Stomach smooth muscle (tissue), 2 donors: ENCODE measurements at regions not wholly inside any gene's neighbourhood (a gene's known extent, or its start where the extent isn't known, plus 50 kb on each side); places are given as distances from the start of the nearest gene placed in this dataset.

Experiments used
- H3K27ac ChIP-seq: one replicate; pipeline ENCODE4 v1.7.0; 2013; ENCODE audit warnings: mild to moderate bottlenecking, low read length, inconsistent platforms
- H3K27me3 ChIP-seq, 2 donors: one replicate each; pipeline ENCODE4 v1.7.0; 2013; ENCODE audit warnings: low read length in 2 of 2; ENCODE audit not compliant: insufficient read depth in 2 of 2, control insufficient read depth in 1 of 2
- H3K36me3 ChIP-seq, 2 donors: one replicate each; pipeline ENCODE4 v1.7.0; 2013; ENCODE audit warnings: low read length in 2 of 2; ENCODE audit not compliant: control insufficient read depth in 2 of 2, insufficient read depth in 2 of 2
- H3K4me1 ChIP-seq: one replicate; pipeline ENCODE4 v1.7.0; 2013; ENCODE audit warnings: low read length; ENCODE audit not compliant: control insufficient read depth, insufficient read depth
- H3K4me3 ChIP-seq, 2 donors: one replicate each; pipeline ENCODE4 v1.7.0; 2013; ENCODE audit warnings: low read length in 2 of 2
- H3K9ac ChIP-seq, 2 donors: one replicate each; pipeline ENCODE4 v1.7.0; 2013; ENCODE audit warnings: low read length in 2 of 2, mild to moderate bottlenecking in 1 of 2
- H3K9me3 ChIP-seq, 2 donors: one replicate each; pipeline ENCODE4 v1.7.0; 2013; ENCODE audit warnings: low read length in 2 of 2; ENCODE audit not compliant: control insufficient read depth in 2 of 2
- donor health status: healthy.
- donor health status: Pancreatic carcinoma.

GRCh38 chr13:76690611-76691010 is 195.6 kb downstream of the KCTD12 start:
- Histone ChIP-seq H3K9me3 (peaks cover 0 to 6% of the 10 kb centered on the region in 2 donors), H3K4me1 (no peaks in the 10 kb centered on the region), H3K27me3 (no peaks in the 10 kb centered on the region), H3K36me3 (no peaks in the 10 kb centered on the region), H3K9ac (no peak overlapping the region), H3K27ac (no peak overlapping the region), H3K4me3 (no peak overlapping the region)

GRCh38 chr13:76687467-76687866 is 198.7 kb downstream of the KCTD12 start:
- H3K9me3 ChIP-seq, result peaks cover 0 to 6% of the 10 kb centered on the region in 2 donors
- no peaks in the 10 kb centered on the region for H3K27me3 ChIP-seq
- no peak overlapping the region for H3K9ac ChIP-seq
- H3K27ac ChIP-seq, result no peak overlapping the region
- no peaks in the 10 kb centered on the region for H3K4me1 ChIP-seq
- no peak overlapping the region for H3K4me3 ChIP-seq
- H3K36me3 ChIP-seq, result no peaks in the 10 kb centered on the region

GRCh38 chr13:76685938-76686337 is 200.3 kb downstream of the KCTD12 start:
- H3K4me3 ChIP-seq, result no peak overlapping the region
- H3K27ac ChIP-seq, result no peak overlapping the region
- H3K27me3 ChIP-seq, result no peaks in the 10 kb centered on the region

GRCh38 chr13:76684336-76684735 is 201.9 kb downstream of the KCTD12 start:
- no peaks in the 10 kb centered on the region for H3K27me3 ChIP-seq
- H3K4me1 ChIP-seq, result no peaks in the 10 kb centered on the region
- no peaks in the 10 kb centered on the region for H3K36me3 ChIP-seq
- H3K27ac ChIP-seq, result no peak overlapping the region
- peak overlapping the region in 1 of 2 donors; percentile 19 for H3K4me3 ChIP-seq
- H3K9me3 ChIP-seq, result peaks cover 0 to 4% of the 10 kb centered on the region in 2 donors
- H3K9ac ChIP-seq, result no peak overlapping the region

More at GRCh38 chr13:76685938-76686337, 200.3 kb downstream of the KCTD12 start:
- Histone ChIP-seq H3K9me3 (peaks cover 0 to 6% of the 10 kb centered on the region in 2 donors), H3K9ac (no peak overlapping the region), H3K36me3 (no peaks in the 10 kb centered on the region), H3K4me1 (no peaks in the 10 kb centered on the region)

DNA sequence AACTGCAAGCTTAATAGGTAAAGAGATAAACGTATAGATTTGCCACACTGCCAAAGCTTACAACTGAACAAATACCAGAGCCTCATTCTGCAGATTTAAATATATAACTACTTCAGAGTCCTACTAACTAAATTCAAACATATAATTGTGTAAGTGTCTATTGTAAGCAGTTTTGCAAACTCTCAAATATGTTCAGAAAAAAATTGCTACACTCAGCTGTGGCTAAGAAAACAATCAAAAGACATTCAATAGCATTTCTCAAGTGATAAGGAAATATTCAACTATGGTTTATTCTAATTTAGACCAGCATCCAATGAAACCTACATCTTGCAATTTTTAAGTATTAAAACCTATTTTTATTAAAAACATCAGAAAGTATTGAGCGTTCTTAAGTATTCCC is 202.4 kb downstream of the KCTD12 start:
- H3K27ac ChIP-seq, result no peak overlapping the region
- no peak overlapping the region for H3K4me3 ChIP-seq
- no peaks in the 10 kb centered on the region for H3K27me3 ChIP-seq
- no peaks in the 10 kb centered on the region for H3K4me1 ChIP-seq
- H3K9ac ChIP-seq, result no peak overlapping the region
- H3K9me3 ChIP-seq, result no peaks in the 10 kb centered on the region
- H3K36me3 ChIP-seq, result no peaks in the 10 kb centered on the region

DNA sequence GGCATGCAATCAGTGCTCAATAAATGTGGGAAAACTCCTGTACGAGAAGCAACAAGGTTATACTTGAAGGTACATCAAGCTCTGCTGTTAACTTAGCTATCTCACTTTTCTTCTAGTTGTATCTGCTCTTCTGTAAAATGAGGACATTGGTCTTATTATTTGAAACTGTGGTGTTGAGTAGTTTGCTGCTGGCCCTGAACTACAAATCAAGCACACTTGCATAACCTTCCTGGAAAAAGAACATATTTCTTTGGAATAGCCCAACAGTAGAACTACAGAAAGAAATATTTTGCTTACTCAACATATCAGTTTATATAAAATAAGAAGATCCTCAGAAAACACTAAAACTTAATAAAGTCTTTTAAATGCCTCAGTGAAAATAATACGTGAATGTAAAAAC is 203.0 kb downstream of the KCTD12 start:
- Histone ChIP-seq H3K36me3 (no peaks in the 10 kb centered on the region), H3K9ac (no peak overlapping the region), H3K4me3 (no peak overlapping the region), H3K4me1 (no peaks in the 10 kb centered on the region), H3K27ac (no peak overlapping the region), H3K27me3 (no peaks in the 10 kb centered on the region), H3K9me3 (no peaks in the 10 kb centered on the region)

DNA sequence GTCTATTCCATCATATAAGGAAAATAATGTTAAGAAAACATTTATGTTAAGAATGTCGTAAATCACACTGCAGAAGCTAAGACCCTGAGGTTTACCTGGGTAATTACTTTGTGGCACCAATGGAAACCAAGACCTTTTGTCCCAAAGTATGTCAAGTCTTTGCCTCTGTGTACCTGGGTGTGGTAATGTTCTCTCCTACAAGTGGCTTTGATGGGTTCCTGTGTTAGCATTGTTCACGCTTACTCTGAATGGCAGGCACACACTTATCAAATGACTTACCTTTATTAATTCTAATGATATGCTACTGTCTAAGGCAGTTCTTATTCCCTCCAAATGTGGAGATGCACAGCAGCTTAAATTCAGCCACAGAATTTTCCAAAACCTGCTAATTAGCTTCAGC is 206.1 kb downstream of the KCTD12 start:
- H3K4me1 ChIP-seq, result no peaks in the 10 kb centered on the region
- no peak overlapping the region for H3K9ac ChIP-seq
- H3K9me3 ChIP-seq, result no peaks in the 10 kb centered on the region
- no peak overlapping the region for H3K27ac ChIP-seq
- H3K4me3 ChIP-seq, result no peak overlapping the region
- no peaks in the 10 kb centered on the region for H3K27me3 ChIP-seq
- no peaks in the 10 kb centered on the region for H3K36me3 ChIP-seq

DNA sequence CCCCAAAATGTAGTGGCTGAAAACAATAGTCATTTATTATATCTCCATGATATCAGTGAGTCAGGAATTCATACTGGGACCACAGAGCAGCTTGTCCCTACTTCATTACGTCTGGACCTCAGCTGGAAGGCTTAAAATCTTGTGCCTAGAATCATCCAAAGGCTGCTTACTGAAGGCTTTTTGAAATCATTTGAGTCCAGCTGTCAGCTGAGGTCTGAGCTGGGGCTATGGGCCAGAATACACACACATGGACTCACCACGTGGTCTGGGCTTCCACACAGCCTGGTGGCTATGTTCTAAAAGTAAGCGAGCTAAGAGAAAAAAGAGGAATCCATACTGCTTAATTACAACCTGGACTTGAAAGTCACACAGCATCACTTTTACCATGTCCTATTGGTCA is 209.2 kb downstream of the KCTD12 start:
- Histone ChIP-seq H3K36me3 (no peaks in the 10 kb centered on the region), H3K27me3 (no peaks in the 10 kb centered on the region), H3K9me3 (no peaks in the 10 kb centered on the region), H3K4me3 (no peak overlapping the region), H3K4me1 (no peaks in the 10 kb centered on the region), H3K27ac (no peak overlapping the region), H3K9ac (no peak overlapping the region)

- H3K36me3 ChIP-seq, result no peaks in the 10 kb centered on the region
- H3K27ac ChIP-seq, result no peak overlapping the region
- no peak overlapping the region for H3K4me3 ChIP-seq
- no peak overlapping the region for H3K9ac ChIP-seq
- H3K27me3 ChIP-seq, result no peaks in the 10 kb centered on the region
- H3K9me3 ChIP-seq, result no peaks in the 10 kb centered on the region
- no peaks in the 10 kb centered on the region for H3K4me1 ChIP-seq
Observed at GRCh38 chr13:76672420-76672819, 213.8 kb downstream of the KCTD12 start.

- Histone ChIP-seq H3K9ac (no peak overlapping the region), H3K9me3 (no peaks in the 10 kb centered on the region), H3K36me3 (no peaks in the 10 kb centered on the region), H3K4me1 (no peaks in the 10 kb centered on the region), H3K27ac (no peak overlapping the region), H3K4me3 (no peak overlapping the region), H3K27me3 (no peaks in the 10 kb centered on the region)
Observed at GRCh38 chr13:76668716-76669115, 217.5 kb downstream of the KCTD12 start.

- Histone ChIP-seq H3K9ac (no peak overlapping the region), H3K4me1 (no peaks in the 10 kb centered on the region), H3K27ac (no peak overlapping the region), H3K4me3 (no peak overlapping the region), H3K27me3 (no peaks in the 10 kb centered on the region), H3K9me3 (no peaks in the 10 kb centered on the region), H3K36me3 (no peaks in the 10 kb centered on the region)
Observed at GRCh38 chr13:76668141-76668540, 218.1 kb downstream of the KCTD12 start.
